Liver (tissue), 8 donors: ENCODE measurements at regions not wholly inside any gene's neighbourhood (a gene's known extent, or its start where the extent isn't known, plus 50 kb on each side); places are given as distances from the start of the nearest gene placed in this dataset.

Experiments used
- DNase-seq: peaks from one replicate; pipeline ENCODE4 v3.0.0-alpha.2; 2017; ENCODE audit warnings: low spot score
- H3K27ac ChIP-seq, 2 donors: one replicate each; pipeline ENCODE4 v1.7.0; 2013; ENCODE audit warnings: inconsistent platforms in 2 of 2, low read length in 2 of 2, control low read depth in 1 of 2, low read depth in 1 of 2, mild to moderate bottlenecking in 1 of 2
- H3K27me3 ChIP-seq, 4 donors: one replicate each; pipeline versions ENCODE4 v1.6.1 to v1.7.0; 2013; ENCODE audit warnings: low read length in 3 of 4, inconsistent platforms in 1 of 4, mild to moderate bottlenecking in 1 of 4, moderate library complexity in 1 of 4; ENCODE audit not compliant: control insufficient read depth in 4 of 4, insufficient read depth in 4 of 4
- H3K36me3 ChIP-seq, 4 donors: one replicate each; pipeline versions ENCODE4 v1.6.1 to v1.7.0; 2013; ENCODE audit warnings: low read length in 3 of 4, mild to moderate bottlenecking in 3 of 4, low read depth in 1 of 4, moderate library complexity in 1 of 4; ENCODE audit not compliant: control insufficient read depth in 4 of 4, insufficient read depth in 3 of 4
- H3K4me1 ChIP-seq, 4 donors: one replicate each; pipeline versions ENCODE4 v1.6.1 to v1.7.0; 2013; ENCODE audit warnings: low read length in 3 of 4, mild to moderate bottlenecking in 3 of 4, moderate library complexity in 1 of 4; ENCODE audit not compliant: control insufficient read depth in 4 of 4, insufficient read depth in 4 of 4
- H3K4me3 ChIP-seq, 3 donors: one replicate each; pipeline versions ENCODE4 v1.6.1 to v1.7.0; 2013; ENCODE audit warnings: low read length in 3 of 3, control low read depth in 1 of 3, low read depth in 1 of 3, mild to moderate bottlenecking in 1 of 3
- H3K9ac ChIP-seq, 2 donors: one replicate each; pipeline ENCODE4 v1.7.0; 2013; ENCODE audit warnings: low read length in 2 of 2, mild to moderate bottlenecking in 2 of 2, moderate library complexity in 2 of 2, control low read depth in 1 of 2, low read depth in 1 of 2
- H3K9me3 ChIP-seq, 4 donors: one replicate each; pipeline versions ENCODE4 v1.6.1 to v1.7.0; 2013; ENCODE audit warnings: low read length in 3 of 4; ENCODE audit not compliant: control insufficient read depth in 4 of 4
- EGR1 ChIP-seq, 2 donors: IDR thresholded peaks; 2 replicates each; pipeline ENCODE4 v1.6.1; 2016 to 2018; ENCODE audit warnings: antibody characterized with exemption in 2 of 2, low read depth in 2 of 2
- FOXA1 ChIP-seq: IDR thresholded peaks from 2 replicates; pipeline ENCODE4 v1.6.1; 2016; ENCODE audit warnings: antibody characterized with exemption
- FOXA2 ChIP-seq: IDR thresholded peaks from 2 replicates; pipeline ENCODE4 v1.6.1; 2016; ENCODE audit warnings: antibody characterized with exemption
- GABPA ChIP-seq, 2 donors: IDR thresholded peaks in 1 of 2; conservative IDR thresholded peaks in 1 of 2; 2 replicates each; pipeline ENCODE4 v1.6.1; 2016; ENCODE audit warnings: antibody characterized with exemption in 2 of 2, mild to moderate bottlenecking in 1 of 2, moderate library complexity in 1 of 2
- HNF4A ChIP-seq, 2 donors: conservative IDR thresholded peaks; 2 replicates each; pipeline ENCODE4 v1.6.1; 2016; ENCODE audit warnings: antibody characterized with exemption in 2 of 2, mild to moderate bottlenecking in 2 of 2
- HNF4G ChIP-seq: IDR thresholded peaks from 2 replicates; pipeline ENCODE4 v1.6.1; 2016; ENCODE audit warnings: antibody characterized with exemption
- JUND ChIP-seq, 2 donors: IDR thresholded peaks; 2 replicates each; pipeline ENCODE4 v1.6.1; 2016; ENCODE audit warnings: antibody characterized with exemption in 2 of 2
- NR2F2 ChIP-seq: IDR thresholded peaks from 2 replicates; pipeline ENCODE4 v1.6.1; 2016; ENCODE audit warnings: antibody characterized with exemption
- RAD21 ChIP-seq, 2 donors: IDR thresholded peaks; 2 replicates each; pipeline ENCODE4 v1.6.1; 2016; ENCODE audit warnings: antibody characterized with exemption in 2 of 2, mild to moderate bottlenecking in 2 of 2
- RXRA ChIP-seq, 2 donors: IDR thresholded peaks; 2 replicates each; pipeline ENCODE4 v1.6.1; 2017 to 2018; ENCODE audit warnings: antibody characterized with exemption in 2 of 2, mild to moderate bottlenecking in 1 of 2
- SP1 ChIP-seq: IDR thresholded peaks from 2 replicates; pipeline ENCODE4 v1.6.1; 2018; ENCODE audit warnings: antibody characterized with exemption, mild to moderate bottlenecking
- TAF1 ChIP-seq: conservative IDR thresholded peaks from 2 replicates; pipeline ENCODE4 v1.6.1; 2016; ENCODE audit warnings: antibody characterized with exemption, mild to moderate bottlenecking
- YY1 ChIP-seq: IDR thresholded peaks from 2 replicates; pipeline ENCODE4 v1.6.1; 2016; ENCODE audit warnings: antibody characterized with exemption, mild to moderate bottlenecking
- WGBS: extraction: QIAGEN DNeasy Blood & Tissue Kit; methylation state at CpG from one replicate; pipeline ENCODE4 v1.1.7; 2013; 5-methylcytosine and 5-hydroxymethylcytosine counted together
- TF ChIP-seq, protein P1 (sequence below): IDR thresholded peaks from 2 replicates; pipeline ENCODE4 v1.6.1; 2016; ENCODE audit warnings: antibody characterized with exemption
- TF ChIP-seq, protein P2 (sequence below): fragments of 150-350 bp; IDR thresholded peaks from 2 replicates; pipeline ENCODE4 v1.5.1; 2017; ENCODE audit warnings: improper control_type of control experiment, low read depth, low read length; ENCODE audit not compliant: missing input control
- TF ChIP-seq, protein P3 (sequence below): IDR thresholded peaks from 2 replicates; pipeline ENCODE4 v1.6.1; 2016; ENCODE audit warnings: antibody characterized with exemption
- TF ChIP-seq, protein P4 (sequence below): IDR thresholded peaks from 2 replicates; pipeline ENCODE4 v1.6.1; 2016; ENCODE audit warnings: antibody characterized with exemption
- TF ChIP-seq, protein P5 (sequence below): IDR thresholded peaks from 2 replicates; pipeline ENCODE4 v1.6.1; 2016; ENCODE audit warnings: antibody characterized with exemption, mild to moderate bottlenecking
- donor health status: healthy.
- donor health status: healthy.
- donor health status: healthy.
- donor health status: healthy.
- donor health status: healthy.

DNA sequence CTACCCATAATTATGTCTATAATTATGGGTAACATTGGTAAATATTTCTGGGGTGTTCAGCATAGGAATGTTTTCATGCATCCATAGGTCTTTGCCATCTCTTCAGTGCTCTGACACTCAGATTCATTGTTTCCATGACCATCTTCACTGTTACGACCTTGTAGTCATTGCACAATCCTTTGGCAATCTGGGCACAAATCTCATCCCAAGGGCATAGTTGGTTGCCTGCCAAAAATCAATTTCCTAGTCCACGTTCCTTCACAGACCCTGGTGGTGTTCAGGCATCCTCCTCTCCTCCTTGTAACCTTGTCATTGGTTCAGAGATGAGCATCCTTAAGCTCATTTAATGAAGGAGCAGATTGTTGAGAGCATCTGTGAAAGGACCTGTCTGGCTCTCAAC, 1400.7 kb downstream of the CDH12 start (continued):
- TF ChIP-seq, protein P1, sequence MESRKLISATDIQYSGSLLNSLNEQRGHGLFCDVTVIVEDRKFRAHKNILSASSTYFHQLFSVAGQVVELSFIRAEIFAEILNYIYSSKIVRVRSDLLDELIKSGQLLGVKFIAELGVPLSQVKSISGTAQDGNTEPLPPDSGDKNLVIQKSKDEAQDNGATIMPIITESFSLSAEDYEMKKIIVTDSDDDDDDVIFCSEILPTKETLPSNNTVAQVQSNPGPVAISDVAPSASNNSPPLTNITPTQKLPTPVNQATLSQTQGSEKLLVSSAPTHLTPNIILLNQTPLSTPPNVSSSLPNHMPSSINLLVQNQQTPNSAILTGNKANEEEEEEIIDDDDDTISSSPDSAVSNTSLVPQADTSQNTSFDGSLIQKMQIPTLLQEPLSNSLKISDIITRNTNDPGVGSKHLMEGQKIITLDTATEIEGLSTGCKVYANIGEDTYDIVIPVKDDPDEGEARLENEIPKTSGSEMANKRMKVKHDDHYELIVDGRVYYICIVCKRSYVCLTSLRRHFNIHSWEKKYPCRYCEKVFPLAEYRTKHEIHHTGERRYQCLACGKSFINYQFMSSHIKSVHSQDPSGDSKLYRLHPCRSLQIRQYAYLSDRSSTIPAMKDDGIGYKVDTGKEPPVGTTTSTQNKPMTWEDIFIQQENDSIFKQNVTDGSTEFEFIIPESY, result no peak
- no peak for TF ChIP-seq HNF4G
- TF ChIP-seq JUND (IDR thresholded peaks at IDR 0.05), result no peak
- TF ChIP-seq, protein P2, sequence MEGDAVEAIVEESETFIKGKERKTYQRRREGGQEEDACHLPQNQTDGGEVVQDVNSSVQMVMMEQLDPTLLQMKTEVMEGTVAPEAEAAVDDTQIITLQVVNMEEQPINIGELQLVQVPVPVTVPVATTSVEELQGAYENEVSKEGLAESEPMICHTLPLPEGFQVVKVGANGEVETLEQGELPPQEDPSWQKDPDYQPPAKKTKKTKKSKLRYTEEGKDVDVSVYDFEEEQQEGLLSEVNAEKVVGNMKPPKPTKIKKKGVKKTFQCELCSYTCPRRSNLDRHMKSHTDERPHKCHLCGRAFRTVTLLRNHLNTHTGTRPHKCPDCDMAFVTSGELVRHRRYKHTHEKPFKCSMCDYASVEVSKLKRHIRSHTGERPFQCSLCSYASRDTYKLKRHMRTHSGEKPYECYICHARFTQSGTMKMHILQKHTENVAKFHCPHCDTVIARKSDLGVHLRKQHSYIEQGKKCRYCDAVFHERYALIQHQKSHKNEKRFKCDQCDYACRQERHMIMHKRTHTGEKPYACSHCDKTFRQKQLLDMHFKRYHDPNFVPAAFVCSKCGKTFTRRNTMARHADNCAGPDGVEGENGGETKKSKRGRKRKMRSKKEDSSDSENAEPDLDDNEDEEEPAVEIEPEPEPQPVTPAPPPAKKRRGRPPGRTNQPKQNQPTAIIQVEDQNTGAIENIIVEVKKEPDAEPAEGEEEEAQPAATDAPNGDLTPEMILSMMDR, result no peak
- no peak for TF ChIP-seq SP1

DNA sequence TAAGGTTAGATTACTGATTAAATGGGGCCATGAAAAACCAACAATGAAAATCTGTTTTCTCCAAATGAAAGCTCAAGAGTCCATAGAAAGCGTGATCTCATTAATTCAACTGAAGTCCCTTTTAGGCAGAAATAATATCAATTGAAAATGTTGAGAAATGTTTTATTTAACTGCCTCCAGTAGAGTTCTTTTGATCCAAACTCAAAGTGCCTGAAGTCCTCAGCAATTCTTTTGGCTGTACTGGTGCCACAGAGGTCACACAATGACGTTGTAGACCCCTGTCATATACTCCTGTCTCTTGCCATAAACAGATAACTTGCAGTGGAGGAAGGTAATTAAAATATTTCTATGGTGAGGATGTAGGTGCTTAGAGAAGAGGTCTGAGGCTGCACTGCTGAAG, 1420.5 kb downstream of the CDH12 start:
- WGBS, result 63% methylated on average over 2 of the region's 2 CpGs

DNA sequence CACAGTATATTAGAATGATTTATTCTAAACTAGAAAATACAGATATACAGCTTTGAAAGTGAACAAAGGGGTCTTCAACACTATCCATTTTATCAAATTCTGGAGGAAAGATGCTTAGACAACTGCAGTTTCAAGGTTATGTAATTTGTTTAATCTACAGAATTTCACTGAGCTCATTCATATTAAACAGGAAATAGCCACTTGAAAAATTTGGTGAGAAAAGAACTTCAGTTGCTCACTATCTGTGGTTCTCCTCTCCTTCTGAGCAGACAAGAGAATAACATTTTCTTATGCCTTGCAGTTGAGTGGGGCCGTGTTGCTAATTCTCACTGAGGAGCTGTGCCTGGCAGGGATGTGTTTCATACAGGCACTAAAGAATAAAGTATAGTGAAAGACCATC, 1428.2 kb downstream of the CDH12 start:
- WGBS, result 72% methylated on average over 1 of the region's 1 CpG
- Histone ChIP-seq H3K9me3 (no peaks in the 10 kb centered on the region), H3K4me3 (no peak overlapping the region), H3K27me3 (no peaks in the 10 kb centered on the region), H3K4me1 (no peaks in the 10 kb centered on the region), H3K27ac (no peak overlapping the region), H3K36me3 (no peaks in the 10 kb centered on the region), H3K9ac (no peak overlapping the region)
- DNase-seq, result no peak
- TF ChIP-seq, protein P3, sequence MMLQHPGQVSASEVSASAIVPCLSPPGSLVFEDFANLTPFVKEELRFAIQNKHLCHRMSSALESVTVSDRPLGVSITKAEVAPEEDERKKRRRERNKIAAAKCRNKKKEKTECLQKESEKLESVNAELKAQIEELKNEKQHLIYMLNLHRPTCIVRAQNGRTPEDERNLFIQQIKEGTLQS, result no peak
- no peak for TF ChIP-seq HNF4A (conservative IDR thresholded peaks at IDR 0.05)
- TF ChIP-seq FOXA2, result no peak
- no peak for TF ChIP-seq HNF4G
- TF ChIP-seq NR2F2, result no peak
- TF ChIP-seq, protein P4, sequence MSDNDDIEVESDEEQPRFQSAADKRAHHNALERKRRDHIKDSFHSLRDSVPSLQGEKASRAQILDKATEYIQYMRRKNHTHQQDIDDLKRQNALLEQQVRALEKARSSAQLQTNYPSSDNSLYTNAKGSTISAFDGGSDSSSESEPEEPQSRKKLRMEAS, result no peak
- TF ChIP-seq, protein P2, result no peak
- TF ChIP-seq JUND (IDR thresholded peaks at IDR 0.05), result no peak
- no peak for TF ChIP-seq EGR1 (IDR thresholded peaks at IDR 0.05; ENCODE audit: low read depth in 2 of 2)
- no peak for TF ChIP-seq TAF1
- no peak for TF ChIP-seq SP1
- TF ChIP-seq YY1, result no peak
- TF ChIP-seq RAD21 (IDR thresholded peaks at IDR 0.05), result no peak

More for the DNA sequence above, 1420.5 kb downstream of the CDH12 start:
- Histone ChIP-seq H3K36me3 (no peaks in the 10 kb centered on the region), H3K4me1 (no peaks in the 10 kb centered on the region), H3K9me3 (no peaks in the 10 kb centered on the region), H3K4me3 (no peak overlapping the region), H3K9ac (no peak overlapping the region), H3K27me3 (no peaks in the 10 kb centered on the region), H3K27ac (no peak overlapping the region)
- DNase-seq, result no peak
- no peak for TF ChIP-seq HNF4A (conservative IDR thresholded peaks at IDR 0.05)
- TF ChIP-seq EGR1 (IDR thresholded peaks at IDR 0.05; ENCODE audit: low read depth in 2 of 2), result no peak
- TF ChIP-seq, protein P5, sequence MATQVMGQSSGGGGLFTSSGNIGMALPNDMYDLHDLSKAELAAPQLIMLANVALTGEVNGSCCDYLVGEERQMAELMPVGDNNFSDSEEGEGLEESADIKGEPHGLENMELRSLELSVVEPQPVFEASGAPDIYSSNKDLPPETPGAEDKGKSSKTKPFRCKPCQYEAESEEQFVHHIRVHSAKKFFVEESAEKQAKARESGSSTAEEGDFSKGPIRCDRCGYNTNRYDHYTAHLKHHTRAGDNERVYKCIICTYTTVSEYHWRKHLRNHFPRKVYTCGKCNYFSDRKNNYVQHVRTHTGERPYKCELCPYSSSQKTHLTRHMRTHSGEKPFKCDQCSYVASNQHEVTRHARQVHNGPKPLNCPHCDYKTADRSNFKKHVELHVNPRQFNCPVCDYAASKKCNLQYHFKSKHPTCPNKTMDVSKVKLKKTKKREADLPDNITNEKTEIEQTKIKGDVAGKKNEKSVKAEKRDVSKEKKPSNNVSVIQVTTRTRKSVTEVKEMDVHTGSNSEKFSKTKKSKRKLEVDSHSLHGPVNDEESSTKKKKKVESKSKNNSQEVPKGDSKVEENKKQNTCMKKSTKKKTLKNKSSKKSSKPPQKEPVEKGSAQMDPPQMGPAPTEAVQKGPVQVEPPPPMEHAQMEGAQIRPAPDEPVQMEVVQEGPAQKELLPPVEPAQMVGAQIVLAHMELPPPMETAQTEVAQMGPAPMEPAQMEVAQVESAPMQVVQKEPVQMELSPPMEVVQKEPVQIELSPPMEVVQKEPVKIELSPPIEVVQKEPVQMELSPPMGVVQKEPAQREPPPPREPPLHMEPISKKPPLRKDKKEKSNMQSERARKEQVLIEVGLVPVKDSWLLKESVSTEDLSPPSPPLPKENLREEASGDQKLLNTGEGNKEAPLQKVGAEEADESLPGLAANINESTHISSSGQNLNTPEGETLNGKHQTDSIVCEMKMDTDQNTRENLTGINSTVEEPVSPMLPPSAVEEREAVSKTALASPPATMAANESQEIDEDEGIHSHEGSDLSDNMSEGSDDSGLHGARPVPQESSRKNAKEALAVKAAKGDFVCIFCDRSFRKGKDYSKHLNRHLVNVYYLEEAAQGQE, result no peak
- no peak for TF ChIP-seq HNF4G
- TF ChIP-seq, protein P3, result no peak
- no peak for TF ChIP-seq FOXA1
- no peak for TF ChIP-seq FOXA2
- no peak for TF ChIP-seq NR2F2
- no peak for TF ChIP-seq GABPA (IDR thresholded peaks at IDR 0.05 in 1 of 2, conservative IDR thresholded peaks at IDR 0.05 in 1 of 2)
- TF ChIP-seq RXRA (IDR thresholded peaks at IDR 0.05), result no peak
- TF ChIP-seq RAD21 (IDR thresholded peaks at IDR 0.05), result no peak
- TF ChIP-seq, protein P4, result no peak
